ENCODE measurements at regions not wholly inside any gene's neighbourhood (a gene's known extent, or its start where the extent isn't known, plus 50 kb on each side); places are given as distances from the start of the nearest gene placed in this dataset.
"Not testable (repeated sequence)": the region's sequence is repeated elsewhere in the genome, so short reads cannot be mapped to it uniquely, and the experiment has no call there.

DNA sequence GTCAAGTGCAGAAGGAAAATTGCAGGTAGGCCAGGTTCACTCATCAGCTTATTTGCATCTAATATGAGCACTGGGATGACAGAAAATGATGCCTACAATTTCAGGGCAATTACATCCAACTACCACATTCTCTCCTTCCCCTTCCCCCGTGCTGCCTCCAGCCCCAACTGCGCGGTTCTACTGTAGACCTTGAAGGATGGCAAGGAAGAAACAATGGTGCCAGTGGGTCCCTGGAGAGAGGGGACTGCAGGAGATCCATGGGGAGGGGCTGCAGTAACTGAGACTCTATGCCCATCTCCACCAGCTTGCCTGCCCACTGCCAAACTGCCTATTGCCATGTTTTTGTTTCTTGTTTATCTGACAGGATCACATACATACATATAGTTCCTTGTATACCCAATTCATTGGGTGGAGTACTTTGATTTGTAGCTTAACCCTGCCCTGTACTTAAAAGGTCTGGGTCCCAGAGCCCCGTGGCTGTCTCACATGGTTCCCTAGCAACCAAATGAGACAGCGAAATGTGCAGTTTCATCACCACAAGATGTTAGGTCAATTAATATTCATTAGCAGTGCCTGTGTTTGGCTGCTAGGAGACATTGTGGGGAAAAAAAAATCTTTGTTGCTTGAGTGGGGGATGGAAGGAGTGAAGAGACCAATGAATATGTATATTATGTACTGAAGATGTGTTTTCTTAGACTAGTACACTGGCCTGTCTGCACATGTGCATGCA lies 253.5 kb upstream of the PLET1 start:
- no peak for DNase-seq (ENCODE audit: low spot score)

DNA sequence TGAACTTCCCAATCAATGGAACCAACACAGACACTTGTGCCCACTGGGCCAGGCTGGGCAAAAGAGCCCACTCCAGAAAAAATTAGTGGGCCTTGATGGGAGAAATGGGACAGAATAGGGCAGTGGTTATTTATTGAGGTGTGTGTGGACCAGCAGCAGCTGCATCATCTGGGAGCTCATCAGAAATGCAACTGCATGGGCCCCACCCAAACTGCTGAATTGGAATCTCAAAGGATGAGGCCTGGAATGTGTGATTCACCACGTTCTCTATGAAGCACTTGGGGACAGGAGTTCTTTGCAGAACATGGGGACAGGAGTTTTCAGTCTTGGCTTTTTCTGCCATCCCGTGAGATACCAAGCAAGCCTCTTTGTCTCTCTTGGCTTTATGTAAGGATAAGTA lies 255.6 kb upstream of the PLET1 start:
- DNase-seq (ENCODE audit: low spot score): no peak

DNA sequence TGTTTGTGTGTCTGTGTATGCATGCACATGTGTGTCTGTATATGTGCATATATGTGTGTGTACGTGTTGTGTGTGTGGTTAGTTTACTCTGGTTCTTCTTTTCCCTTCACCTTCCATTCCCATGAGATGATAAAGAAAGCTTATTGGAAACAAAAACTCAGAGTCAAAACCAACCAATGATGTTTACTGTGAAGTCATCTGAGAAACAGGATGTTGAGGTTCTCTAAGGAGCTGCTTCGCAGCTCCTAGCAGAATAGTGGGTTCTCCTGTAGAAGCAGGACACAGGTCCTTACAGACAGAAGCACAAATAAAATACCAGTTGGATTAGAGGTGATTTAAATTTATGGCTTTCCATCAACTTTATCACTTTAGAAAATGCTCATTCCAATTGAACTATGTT lies 256.1 kb upstream of the PLET1 start:
- no peak for DNase-seq (ENCODE audit: low spot score)

DNA sequence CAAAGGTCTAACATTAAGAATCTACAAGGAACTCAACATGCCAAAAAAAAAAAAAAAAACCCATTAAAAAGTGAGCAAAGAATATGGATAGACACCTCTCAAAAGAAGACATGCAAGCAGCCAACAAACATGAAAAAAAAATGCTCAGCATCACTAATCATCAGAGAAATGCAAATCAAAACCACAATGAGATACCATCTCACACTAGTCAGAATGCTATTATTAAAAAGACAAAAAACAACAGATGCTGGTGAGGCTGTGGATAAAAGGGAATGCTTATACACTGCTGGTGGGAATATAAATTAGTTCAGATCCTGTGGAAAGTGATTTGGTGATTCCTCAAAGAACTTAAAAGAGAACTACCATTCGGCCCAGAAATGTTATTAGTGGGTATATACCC lies 257.7 kb upstream of the PLET1 start:
- no peak for DNase-seq (ENCODE audit: low spot score)

DNA sequence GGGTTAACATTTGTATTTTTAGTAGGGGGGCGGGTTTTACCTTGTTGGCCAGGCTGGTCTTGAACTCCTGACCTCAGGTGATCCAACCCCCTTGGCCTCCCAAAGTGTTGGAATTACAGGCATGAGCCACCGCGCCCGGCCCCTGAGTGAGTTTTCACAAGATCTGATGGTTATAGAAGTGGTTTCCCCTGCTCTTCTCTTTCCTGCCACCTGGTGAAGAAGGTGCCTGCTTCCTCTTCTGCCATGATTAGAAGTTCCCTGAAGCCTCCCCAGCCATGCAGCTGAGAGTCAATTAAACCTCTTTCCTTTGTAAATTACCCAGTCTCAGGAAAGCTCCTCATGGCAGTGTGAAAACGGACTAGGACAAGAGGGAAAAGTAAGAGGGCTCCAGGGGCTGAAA lies 259.1 kb upstream of the PLET1 start:
- no peak for DNase-seq (ENCODE audit: low spot score)

DNA sequence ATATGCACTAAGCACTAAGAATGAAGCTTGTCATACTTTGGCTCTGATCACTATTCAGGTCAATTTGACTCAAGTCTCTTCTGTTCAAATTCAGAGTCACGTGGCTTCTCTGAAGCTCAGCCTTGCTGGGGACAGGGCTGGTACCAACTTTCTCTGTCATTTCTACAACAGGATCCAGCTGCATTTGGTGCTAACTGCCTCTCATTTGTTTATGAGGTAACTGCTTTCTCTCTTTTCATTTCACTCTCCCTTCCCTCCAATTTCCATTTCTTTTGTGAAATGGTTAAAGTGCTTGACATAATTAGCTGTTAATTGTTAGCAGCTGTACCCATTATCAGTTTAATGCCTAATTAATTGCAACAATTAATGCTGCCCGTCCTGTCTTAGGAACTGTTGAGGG lies 259.7 kb upstream of the PLET1 start:
- DNase-seq (ENCODE audit: low spot score): no peak

DNA sequence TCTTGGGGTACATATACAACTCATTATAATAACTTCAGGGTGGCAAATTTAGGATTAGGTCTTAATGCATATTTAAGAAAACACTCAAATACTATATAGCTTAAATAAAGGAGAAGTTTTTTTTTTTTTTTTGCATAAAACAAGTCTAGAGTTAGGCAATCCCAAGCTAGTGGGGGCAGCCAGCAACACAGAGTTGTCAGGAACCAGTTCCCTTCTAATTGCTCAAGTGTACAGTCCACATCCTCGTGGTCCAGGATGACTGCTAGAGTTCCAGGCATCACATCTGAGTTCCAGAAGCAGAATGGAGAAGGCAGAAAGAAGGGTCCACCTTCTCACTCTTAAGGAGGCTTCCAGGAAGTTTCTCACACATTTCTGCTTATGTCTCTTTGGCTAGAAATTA lies 261.9 kb upstream of the PLET1 start:
- DNase-seq (ENCODE audit: low spot score): no peak

DNA sequence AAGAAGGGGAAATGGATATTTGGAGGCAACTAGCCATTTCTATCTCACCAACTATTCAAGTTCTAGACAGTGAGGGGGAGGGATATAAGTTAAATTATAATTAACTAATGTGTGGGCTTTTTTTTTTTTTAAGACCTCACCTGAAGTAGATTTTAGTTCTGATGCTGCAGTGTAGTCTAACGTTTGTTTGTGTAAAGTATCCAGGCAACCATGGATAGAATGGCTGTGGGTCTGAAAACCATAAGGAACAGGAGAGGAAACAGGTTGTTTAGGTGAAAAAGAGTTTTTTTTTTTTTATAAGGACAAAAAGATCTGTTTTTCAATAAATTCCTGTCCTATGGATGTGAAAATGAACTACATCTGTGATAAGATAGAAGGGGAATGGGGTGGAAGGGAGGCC lies 262.4 kb upstream of the PLET1 start:
- DNase-seq (ENCODE audit: low spot score): no peak

DNA sequence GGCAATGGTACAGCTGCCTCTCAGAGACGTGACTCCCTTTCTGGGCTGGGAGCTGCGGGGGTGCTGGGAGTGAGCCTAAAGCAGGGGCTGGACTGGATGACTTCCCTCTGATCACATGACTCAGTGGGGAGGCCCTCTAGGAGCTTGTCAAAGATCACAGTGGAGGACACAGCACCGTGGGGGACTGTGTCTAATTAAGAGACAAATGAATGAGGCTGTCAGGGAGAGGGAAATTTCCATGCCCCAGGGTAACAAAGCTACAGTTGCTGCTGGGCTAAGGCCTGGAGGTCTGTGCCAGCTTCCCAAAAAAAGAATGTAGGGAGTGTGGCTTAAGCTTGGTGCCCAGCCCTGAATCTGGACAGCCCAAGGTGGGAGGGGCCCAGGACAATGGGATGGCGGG lies 262.8 kb upstream of the PLET1 start:
- no peak for DNase-seq (ENCODE audit: low spot score)

DNA sequence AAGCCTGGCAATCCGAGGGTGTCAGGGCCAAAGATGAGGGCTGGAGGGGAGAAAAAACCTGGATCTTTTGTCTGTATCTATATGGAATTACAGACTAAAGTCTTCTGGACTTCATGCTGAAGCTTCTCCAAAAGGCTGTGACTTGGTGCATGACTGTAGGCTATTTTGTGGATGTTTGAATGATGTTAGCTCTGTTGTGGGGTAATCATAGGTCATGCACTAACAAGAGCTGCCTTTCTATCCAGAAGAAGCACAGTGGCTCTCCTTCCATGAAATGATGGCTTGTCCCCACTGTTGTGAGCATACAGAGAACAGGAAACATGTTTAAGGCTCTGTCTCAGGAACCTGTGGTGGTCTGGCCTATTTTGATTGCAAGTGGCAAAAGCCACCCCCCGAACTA lies 263.3 kb upstream of the PLET1 start:
- no peak for DNase-seq (ENCODE audit: low spot score)

DNA sequence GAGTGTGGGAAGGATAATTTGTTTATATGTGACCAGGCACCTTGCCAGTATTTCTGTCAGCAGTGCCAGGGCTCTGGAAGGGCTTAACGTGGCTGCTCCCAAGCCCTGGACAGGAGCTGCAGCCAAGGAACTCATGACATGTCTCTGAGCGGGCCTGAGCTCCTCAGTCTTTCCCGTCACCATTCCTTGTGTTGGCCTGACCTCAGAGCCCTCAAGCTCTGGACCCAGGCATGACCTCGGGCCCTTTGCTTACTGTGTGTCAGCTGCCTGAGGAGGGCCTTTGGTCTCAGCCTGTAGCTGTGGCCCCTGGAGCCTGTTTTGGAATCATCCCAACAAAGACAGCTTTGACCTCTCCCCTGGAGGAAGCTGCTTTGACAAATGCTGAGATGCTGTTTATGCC lies 264.1 kb upstream of the PLET1 start:
- no peak for DNase-seq (ENCODE audit: low spot score)

DNA sequence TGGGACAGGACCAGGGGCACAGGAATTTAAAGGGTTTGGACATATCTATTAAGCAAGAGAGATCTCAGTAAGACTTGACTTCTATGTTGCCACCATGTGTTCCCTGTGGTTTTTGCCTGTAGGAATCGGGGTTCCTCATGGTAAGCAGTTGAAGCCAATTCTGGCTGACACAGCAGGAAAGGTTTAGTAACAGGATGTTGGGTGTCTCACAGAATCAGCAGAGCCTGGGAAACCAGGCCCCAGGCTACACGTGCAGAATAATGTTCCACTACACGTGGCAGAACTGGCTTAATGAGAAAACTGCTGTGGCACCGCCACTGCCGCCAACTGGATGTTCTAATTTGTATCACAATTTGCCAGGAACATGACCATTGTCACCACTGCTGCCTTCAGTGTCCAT lies 264.6 kb upstream of the PLET1 start:
- no peak for DNase-seq (ENCODE audit: low spot score)

DNA sequence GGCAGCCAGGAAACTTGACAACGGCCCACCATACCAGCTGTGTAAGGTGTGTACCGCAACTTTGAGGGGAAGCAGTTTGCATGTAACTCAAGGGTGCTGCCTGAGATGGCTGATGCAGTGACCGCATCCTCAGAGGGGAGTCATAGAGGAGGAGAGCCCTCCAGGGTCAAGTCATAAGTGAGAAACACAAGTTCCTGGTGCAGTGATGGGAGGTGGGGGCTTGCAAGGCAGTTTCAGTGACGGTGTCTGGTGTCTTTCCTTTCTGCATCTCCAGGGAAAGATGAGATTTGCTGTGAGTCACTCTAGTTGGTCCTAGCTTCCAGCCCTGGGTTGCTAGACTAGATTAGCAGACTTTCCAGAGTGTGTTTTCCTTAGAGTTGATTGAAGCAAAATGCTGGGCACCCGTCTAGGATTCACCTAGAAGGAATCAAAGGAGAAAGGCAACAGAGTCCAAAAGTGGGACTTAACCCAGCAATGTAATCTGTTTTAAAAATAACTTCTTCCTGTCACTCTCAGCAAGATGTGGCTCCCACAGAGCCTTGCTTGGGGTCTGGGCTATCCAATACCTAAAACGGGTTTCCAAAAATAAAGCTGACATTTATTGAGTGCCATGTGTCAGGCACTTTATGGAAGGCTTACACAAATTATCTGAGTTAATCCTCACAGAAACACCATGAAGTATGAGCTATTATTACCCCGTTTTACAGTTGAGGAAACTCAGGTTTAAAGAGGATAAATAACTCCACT lies 265.4 kb upstream of the PLET1 start:
- DNase-seq (ENCODE audit: low spot score): no peak

DNA sequence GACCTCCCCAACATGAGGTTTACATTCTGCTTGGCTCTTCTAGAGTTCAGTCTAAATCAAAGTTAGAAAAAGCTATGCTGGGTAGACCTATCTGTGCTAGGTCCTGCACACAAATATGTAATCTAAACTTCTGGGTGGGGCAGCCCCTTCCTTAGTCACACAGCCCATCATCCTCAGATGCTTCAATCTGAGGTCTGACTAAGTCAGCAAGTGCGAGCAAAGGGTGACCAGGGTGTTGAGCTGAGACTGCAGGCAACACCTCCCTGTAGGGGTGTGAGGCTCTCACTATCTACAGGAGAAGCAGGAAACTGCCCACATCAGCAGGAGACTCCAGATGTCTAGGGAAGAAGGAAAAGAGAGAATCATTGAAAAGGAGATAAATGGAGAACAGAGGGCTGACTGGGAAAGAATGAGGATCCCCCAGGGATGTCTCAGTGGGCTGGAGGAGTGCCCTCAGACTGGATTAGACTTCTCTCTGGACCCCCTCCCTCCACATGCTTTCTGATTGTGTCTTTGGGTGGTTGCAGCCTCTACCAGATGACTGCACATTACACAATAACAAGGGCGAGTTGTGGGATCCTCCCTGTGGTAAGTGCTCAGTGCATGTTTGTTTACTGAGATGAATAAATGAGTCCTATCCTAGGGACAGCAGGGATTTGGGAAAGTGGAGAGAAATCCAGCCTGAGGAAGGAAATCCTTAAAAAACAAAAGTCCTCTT lies 266.2 kb upstream of the PLET1 start:
- no peak for DNase-seq (ENCODE audit: low spot score)

DNA sequence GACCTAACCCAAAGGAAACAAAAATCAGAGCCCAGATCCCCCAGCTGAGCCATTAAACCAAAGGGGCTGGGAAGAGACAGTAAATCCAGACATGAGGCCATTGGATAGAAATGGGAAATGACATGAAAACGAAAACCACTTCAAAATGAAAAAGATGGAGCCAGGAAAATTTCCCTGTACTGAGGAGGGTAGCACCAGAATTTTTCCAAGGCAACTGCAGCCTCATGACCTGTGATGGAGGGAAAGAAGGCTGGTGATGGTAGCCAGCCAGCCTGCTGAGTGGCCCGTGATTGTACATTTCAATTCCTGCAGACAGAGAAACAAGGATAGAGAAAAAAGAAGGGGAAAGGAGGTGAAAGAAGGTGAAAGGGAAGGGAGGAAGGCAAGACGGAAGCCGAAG lies 268.4 kb upstream of the PLET1 start:
- no peak for DNase-seq (ENCODE audit: low spot score)

DNA sequence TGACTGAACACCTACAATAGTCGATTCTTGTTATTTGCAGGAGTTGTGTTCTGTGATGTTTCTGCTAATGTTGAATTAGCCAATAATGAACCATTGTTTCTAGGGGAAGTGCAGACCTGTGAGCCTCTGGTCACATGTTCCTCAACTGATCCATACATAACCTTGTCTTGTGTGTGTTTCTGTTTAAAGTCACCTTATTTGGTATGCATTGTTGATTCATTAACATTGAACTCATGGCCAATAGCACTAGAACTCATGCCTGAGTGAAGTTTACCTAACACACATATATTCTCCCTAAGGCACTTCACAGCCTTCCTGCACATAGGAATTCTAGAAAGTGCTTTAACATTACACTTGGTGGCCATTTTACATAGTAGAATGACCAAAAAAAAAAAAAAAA lies 271.8 kb upstream of the PLET1 start:
- DNase-seq (ENCODE audit: low spot score): no peak

DNA sequence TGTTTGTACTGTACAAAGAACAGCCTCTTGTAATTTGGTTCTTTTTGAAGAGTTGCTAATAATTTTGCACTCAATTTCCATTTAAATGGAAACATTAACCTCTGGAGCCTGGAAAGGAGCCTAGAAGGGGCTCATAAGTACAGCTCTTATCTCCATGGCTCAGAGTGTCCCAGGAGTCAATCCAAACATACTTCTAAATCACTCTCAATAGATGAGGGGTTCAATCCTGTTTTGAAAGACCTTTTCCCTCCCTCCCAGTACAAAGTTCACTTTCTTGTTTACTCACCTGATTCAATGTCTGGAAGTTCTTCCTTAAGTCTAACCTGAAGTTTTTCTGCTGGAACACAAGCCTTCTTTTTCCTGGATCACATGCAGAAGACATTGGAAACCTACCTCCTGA lies 273.0 kb upstream of the PLET1 start:
- DNase-seq (ENCODE audit: low spot score): no peak

DNA sequence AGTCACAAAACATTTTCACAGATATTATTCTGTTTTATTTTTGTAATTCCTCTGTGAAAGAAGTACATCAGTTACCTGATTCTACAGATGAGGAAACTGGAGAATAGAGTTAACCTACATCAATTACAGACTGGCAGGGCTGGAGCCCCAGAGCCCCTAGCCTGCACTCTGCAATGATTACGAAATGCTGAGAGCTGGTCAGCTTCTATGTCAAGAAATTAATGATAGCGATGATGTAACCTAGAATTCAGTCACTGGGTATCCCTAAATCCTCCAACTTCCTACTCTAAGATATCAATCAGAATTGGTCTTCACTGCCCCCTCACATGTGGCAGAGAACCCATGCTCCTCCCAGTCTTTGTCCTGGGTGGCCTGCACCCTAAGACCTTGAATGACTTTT lies 273.5 kb upstream of the PLET1 start:
- no peak for DNase-seq (ENCODE audit: low spot score)

DNA sequence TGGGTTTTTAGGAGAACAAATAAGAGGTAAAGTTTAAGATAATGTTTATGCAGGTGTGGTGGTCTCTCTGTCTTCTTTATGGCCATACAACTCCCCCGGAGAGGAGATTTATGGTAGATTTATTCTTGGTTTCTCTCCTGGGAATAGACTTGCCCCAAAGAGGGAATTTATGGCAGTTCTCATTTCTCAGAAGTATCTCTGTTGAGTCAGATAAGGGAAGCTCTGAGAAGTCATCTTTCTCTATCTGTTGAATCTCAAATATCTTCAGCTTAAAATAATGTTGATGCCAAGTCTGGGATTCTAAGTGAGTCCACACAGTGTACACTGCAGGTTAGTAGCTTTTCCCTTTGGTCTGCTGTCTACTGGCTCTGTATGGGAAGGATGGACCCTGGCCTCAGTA lies 276.4 kb upstream of the PLET1 start:
- DNase-seq (ENCODE audit: low spot score): no peak

DNA sequence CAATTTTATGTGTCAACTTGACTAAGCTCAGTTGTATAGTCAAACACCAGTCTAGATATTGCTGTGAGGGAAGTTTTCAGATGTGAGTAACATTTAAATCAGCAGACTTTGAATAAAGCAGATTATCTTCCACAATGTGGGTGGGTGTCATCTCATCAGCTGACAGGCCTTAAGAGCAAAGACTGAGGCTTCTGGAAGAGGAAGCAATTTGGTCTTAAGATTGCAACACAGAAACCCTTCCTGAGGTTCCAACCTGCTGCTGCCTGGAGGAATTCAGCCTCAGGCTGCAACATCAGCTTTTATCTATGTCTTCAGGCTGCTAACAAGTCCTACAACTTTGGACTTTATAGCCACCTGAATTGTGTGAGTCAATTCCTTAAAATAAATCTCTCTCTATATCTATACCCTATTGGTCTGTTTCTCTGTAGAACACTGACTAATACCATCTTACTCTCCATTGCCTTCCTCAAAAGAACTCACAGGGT lies 277.2 kb upstream of the PLET1 start:
- DNase-seq (ENCODE audit: low spot score): no peak

DNA sequence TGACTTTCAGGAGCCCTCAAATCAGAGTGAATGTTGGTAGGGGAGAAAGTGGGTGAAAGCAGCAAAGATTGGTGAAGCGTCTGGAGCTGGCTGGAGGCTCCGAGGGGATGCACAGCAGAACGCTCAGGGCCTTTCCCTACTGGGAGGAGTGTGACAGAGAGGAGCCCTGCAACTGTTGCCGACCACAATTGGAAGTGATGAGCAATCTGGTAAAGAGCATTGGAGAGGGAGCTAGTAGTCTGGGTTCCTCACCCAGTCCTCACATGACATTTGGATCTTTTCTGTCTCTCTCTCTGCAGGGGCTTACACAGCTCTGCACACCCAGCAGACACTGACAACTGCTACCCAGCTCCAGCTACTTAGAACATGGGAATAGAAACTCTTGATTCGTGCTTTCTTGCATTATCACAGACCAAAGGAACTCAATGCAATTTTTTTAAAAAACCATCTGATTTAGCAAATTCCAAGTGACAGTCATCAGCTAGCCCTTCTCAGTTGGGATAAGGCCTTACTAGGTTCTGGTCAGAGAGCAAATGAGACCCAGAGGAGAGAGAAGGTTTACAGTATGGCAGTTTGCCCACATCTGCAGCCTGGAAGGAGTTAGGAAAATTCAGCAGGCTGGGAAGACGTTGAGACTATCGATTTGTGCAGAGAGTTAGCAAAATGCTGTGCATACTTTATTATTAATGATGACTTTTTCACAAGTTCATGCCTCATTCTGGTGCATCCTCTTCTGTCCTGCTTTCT lies 278.0 kb upstream of the PLET1 start:
- no peak for DNase-seq (ENCODE audit: low spot score)

DNA sequence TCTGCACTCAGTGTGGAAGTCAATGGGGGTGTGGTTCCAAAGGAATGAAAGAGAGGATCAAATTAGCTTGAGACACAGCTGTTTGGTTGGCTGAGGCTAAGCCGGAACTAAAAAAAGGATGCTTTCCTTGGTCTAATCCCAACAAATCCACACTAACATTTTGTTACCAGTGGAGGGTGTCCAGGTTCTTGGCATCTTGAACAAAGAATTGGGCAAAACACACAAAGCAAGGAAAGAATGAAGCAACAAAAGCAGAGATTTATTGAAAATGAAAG lies 278.6 kb upstream of the PLET1 start:
- not testable (repeated sequence) for DNase-seq (ENCODE audit: low spot score)

DNA sequence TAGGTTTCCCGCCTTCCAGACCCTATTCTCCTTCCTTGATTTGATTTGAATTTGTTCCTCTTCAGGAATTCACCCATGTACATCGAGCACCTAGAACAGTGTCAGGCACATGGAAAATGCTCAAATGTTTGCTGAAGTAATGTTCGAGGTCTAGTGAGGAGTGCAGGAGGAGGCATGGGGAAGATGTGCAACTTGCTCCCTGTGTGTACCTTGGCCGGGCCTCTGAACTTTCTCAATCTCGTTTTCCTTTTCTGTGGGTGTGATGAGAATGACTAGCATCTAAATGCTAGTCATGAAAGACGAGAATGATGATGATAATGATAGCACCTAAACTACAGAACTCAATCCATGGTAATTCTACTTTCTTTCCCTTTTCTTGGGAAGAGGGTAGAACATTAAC lies 279.1 kb upstream of the PLET1 start:
- no peak for DNase-seq (ENCODE audit: low spot score)

Data from activated CD4-positive, alpha-beta T cell treated with anti-CD3 and anti-CD28 coated beads, Interleukin-2, Interleukin-4, amounts not matched to agents 100 ng/mL and 50 ng/mL, durations not matched to agents 16 hours and 8 hours (primary cell).